Activated CD8-positive, alpha-beta memory T cell treated with anti-CD3 and anti-CD28 coated beads for 24 hours (primary cell): ENCODE measurements at regions not wholly inside any gene's neighbourhood (a gene's known extent, or its start where the extent isn't known, plus 50 kb on each side); places are given as distances from the start of the nearest gene placed in this dataset.

Experiments used
- DNase-seq: peaks from one replicate; pipeline ENCODE4 v3.0.0-alpha.2; 2020

DNA sequence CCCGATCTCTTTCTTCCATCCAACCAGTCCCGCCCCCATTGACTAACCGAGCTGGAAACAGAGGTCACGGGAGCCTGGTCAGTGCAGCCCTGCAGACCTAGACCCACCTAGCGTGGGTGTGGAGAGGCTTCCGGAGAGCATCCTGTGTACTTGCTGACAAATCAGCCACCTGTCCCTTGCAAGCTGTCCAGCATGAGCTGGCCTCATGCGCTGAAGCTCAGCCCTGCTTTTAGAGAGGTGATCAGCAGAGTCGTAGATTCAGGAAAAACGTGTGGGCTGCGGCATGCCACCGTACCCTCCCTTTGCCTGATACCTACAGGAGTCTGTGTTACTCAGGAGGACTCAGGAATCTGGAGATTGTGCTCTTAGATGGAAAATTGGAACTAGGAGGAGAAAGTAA lies 80.3 kb upstream of the UQCRFS1 start:
- no peak for DNase-seq

DNA sequence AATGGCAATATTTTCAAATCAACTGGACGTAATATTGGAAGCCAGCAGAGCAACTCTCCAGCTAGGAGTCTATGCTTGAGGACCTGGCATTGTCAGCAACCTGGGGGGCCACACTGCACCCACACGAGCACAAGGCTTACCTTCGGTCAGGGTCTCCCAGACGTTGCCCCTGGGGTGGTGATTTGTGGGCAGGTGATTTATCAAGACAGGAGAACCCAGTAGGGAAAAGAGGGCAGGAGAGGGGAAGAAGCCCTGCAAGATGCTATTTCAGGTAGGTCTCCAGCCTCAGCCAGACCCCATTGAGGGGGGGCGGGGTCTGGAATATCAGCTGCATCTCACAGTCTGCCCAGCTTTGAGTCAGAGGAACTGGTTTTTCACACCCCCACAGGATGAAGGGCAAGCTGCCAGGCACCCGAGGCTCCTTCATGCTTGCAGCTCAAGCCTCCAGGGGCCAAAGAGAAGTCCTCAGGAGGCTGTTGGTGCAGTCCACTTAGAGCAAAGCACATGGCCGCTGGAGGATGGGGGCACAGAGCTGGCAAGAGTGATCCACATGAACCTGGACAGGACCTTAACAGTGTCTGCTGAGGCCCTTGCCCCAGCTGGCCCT lies 80.9 kb upstream of the UQCRFS1 start:
- DNase-seq: no peak

DNA sequence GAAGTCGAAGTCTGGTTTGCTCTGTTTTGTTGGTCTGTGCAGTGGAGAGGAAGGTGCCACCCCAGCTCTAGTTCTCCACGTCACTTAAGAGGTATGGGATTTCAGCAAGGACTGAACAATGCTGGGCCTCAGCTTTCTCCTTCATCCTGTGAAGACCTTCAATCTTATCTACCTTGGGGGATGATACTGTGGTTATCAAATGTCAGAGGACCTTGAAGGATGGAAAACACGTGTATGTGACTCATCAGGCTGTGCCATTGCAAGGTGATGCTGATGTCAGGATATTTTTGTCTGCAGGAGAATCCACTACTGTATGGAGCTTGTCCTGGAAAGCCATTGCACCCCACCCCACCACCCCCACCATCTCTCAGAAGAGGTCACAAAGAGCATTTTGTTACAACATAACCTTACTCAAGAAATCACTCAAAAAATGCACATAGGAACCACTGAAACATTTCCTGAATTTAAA lies 81.4 kb upstream of the UQCRFS1 start:
- no peak for DNase-seq

DNA sequence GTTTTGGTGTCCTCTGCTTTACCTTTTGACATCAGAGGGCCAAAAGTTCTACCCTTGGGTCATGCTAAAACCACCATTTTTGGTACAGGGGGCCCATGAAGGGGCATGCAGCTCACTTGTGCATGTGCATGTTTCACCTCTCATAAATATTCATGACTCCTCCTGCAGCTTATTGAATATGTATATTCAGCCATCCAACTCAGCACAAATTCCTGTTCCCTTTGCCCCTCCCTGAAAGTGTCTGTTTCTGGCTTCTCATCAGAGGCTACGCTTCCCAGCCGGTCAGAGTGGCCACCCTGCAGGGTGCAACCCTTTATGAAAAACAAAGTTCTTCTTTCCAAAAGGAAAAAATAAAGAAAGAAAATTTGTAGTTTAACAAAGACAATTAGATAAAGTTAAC lies 82.3 kb upstream of the UQCRFS1 start:
- no peak for DNase-seq

DNA sequence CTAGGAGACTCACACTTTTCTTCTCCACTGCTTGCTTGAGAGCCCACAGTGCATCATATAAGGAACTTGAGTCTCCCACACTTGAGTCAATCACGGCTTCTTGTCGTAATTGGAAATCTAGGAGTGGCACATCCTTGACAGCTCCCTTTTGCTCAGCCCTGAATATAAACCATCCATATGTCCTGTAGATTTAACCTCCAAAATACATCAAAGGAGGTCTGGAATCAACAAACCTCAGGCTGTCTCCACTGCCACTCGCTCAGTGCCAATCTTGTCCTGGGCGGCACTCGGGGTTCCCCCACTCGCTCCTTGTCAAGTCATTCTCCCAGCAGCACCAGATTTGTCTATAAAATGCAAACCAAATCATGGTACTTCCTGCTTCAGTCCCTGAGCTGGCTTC lies 84.4 kb upstream of the UQCRFS1 start:
- DNase-seq: no peak

DNA sequence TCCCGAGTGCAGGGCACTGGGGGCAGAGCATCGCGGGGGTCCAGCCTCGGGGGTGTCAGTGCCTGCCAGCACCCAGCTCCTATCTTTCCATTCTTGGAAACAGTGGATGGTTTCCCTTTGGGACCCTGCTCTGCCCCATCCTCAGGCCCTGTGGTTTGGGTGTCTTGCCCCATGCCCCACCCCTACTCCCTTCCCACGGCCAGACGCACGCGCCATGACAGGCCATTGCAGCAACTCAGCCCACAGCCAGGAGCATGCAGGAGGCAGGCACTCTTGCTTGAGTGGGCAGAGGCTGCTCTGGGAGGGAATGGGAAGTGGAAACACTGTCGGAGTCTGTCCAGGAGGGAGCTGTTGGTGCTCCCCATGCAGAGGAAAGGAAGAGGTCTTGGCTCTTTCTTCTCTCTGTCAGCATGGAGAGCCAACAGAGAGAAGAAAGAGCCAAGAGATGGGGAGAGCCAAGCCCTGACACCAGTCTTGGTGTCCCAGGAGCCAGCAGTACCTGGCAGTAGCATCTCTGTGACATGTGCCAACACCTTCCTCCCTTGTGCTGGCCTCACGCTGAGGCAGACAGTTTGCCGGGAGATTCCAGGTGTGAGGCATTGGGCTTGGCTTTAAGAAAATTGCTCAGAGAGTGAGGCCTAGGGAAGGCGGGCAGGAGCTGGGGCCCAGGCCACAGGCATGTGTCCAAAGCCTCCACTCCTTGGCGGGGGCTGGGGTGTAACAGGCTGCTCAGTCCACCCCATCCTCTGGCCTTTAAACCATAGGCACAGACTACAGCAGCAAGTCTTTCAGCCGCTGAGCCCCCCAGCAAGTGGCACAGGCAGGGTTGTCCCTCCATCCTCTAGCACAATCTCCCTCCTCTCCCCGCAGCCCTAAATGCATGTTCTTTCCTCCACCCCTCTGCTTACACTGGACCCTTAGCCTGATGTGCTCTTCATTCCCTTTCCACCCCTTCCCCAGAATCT lies 86.7 kb upstream of the UQCRFS1 start:
- DNase-seq: no peak

DNA sequence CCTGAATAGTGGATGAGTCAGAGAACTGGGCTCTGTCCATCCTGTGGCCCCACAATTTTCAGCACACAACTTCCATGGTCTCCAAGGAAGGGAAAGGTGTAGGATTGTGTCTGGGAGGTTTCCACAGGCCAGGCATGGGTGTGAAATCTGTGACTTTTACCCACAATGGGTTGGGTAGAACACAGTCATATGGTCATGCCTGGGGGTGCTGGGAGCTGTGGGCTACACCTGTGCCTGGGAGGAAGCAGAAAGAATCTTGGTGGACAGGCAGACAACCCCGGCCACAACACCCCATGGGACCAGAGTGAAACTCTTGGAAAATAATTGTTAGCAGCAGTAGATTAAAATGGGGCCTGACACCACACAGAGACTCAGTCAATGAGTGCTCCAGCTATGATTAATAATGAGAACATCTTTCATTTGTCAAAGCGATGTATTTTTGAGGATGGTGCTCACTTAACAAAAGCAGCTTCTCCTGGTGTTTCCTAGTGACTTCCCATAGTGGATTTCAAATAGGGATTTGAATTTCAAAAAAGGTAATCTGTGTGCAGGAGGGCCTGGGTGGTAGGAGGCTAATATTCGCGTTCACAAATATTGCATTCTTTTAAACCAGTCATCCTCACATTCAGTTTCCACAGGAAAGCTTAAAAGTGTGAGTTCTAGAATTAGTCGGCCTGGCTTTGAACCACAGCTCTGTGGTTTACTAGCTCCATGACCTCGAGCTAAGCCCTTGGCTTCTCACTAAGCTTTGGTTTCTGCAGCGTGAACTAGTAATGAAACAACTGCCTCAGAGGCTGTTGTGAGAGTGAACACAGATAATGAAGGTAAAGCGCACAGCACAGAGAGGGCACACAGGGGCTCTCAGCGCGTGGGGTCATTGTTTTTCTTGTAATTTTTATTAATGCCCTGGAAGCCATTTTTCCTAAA lies 89.3 kb upstream of the UQCRFS1 start:
- DNase-seq: no peak

DNA sequence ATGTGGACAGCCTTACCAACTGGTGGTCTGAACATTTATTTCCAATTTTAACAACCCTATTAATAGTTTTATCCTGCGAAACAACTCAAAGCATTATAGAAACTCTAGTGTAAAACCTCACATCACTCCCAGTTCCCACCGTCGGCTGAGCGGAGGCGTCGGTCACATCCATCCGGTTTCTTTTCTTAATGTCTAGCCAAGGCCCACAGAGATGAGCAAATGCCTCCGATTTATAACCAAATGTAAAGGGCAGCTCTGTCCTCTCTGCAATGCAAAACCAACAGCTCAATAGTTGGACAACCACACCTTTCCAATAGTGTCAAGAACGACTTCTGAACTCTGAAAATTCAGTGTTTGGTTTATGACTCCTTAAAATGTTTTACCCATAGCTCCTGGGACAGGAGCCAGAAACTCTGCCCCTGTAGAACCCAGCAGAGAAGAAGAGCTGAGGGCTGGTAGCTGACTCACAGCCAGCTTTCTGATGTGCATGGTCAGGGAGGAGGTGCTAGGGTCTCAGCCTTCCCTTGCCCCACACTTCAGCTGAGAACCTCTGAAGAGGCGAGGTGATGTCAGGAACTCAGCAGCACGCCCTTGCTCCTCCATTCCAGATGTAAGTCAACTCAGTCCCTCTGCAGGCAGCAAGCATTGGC lies 90.2 kb upstream of the UQCRFS1 start:
- no peak for DNase-seq

DNA sequence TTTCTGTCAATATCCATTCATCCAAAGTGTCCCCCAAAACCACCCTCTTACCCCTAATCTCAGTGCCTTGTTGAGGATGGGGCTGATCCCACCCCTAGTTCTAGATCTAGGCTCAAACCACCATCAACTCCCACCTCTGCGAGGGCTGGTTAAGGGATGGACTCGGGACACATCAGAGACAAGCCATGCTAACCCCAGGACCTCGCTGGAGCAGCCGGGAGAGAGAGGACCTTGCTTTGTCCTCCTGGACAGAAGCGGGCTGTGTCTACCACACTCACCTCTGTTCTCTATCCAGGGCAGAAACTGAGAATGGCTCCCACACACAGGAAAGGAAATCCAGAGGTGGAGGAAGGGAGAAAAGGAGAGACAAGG lies 90.8 kb upstream of the UQCRFS1 start:
- DNase-seq: no peak

DNA sequence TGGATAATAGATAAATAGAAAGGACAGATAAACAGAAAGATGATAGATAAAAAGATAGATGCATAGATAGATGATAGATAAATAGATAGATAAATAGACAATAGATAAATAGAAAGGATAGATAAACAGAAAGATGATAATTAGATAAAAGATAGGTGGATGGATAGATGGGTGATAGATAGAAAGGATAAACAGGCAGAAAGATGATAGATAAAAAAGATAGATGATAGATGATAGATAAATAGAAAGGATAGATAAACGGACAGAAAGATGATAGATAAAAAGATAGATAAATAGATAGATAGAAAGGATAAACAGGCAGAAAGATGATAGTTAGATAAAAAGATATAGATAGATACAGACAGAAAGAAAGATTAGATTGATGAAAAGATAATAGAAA lies 92.3 kb upstream of the UQCRFS1 start:
- DNase-seq: no peak

DNA sequence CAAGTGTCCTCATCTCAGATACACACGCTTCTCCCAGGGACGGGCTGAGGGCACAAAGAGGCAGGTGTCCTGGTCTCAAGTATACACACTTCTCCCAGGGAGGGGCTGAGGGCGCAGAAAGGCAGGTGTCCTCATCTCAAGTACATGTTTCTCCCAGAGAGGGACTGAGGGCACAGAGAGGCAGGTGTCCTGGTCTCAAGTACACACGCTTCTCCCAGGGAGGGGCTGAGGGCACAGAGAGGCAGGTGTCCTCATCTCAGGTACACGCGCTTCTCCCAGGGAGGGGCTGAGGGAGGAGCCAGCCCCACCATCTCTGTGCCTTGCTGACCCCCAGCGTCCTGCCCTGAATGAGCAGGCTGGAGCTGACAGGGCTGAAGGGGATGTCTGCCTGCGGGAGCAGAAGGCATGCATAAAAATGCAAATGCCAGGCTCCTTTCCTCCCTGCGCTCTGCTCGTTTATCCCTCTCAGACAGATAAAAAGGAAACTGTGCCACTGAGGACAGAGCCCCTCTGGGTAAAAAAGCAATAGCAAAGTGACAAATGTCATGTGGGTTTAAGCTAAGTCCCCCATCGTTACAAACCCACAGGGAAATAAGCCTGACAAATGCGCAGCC lies 96.1 kb upstream of the UQCRFS1 start:
- DNase-seq: no peak

DNA sequence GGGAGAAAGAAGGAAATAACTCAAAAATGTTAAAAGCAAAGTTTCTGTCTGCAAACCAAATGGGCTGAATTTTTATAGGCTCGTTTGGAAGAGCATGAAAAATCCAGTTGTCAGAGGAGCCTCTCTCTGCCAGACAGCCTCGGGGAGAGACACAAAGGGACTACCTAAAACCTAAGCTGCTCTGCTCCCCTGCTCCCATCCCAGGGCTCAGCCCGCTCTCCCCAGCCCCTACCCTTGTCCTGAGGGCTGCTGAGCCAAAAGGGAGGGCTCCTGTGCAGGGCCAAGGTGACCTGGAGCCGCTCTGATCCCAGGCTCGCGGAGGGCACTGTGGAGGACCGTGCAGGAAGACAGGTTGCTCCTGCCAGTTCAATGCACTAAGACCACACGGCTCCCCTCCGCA lies 96.7 kb upstream of the UQCRFS1 start:
- DNase-seq: no peak

DNA sequence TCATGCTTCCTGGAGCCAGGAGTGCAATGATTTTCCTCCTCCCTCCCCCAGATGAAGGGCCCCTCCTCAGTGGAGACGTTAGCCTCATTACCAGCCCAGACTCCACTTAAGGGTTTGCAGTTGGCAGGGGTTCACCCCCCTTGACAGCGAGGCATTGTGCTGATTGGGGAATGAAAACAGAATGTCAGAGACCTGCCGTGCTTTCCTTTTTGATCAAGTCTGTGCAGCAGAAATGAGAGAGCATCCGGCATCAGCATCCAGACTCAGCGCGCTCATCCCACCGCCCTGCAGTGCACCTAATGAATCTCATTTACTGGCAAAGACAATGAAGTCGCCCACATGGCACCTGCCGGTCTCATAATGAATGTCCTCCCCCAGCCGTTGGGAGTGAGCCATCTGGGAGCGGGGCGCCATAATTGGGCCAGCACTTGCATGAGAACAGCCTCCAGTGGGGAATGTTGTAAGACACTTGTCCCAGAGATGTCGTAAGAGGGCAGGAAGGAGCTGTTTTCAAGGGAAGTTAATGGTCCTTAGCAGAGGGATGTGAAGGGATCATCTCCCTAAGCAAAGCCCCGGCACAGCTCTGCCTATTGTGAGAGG lies 98.3 kb upstream of the UQCRFS1 start:
- no peak for DNase-seq

DNA sequence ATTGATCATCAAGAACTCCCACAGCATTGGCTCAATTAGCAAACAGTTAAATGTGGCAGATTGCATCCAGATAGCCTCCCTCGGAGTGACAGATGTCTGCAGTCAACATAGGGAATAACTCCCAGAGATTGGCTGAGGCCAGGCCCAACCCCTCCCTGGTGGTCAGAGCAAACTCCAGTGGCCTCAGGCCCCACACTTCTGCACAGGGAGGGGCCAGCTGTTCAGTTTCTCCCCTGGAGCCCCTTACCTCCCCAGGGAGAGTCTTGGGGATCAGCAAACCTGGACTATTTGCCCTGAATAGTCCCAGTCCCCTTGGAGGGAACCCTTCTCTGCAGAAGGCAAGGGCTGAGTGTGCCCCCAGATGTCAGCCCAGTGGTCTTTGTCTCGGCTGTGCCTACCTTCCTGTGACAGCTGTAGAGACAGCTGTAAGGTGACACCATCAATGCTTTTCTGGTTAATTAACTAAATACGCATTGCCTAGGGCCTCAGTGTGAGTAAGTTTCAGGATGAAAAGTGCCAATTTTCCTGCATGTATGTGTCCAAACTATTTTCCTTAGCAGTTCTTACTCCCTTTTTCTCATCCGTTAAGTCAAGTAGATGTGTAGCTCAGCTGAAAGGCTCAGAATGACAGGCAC lies 102.7 kb upstream of the UQCRFS1 start:
- no peak for DNase-seq

DNA sequence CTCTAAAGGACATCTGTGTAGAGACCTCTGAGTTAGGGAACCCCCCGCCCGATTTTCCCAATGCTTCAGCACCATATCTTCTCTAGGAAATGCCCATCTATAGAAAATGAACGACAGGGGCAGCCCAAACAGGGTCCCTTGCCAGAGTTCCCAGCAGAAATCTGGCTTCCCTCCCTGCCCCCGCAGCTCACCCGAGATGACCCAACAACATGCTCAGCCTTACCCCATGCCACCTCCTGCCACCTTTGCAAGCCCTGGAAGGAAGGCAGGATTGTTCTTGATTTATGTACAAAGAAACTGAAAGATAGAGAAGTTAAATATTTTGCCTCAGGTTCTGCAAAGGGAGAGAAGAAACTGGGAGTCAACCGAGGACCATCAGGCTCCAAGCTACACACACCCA lies 105.6 kb upstream of the UQCRFS1 start:
- no peak for DNase-seq

DNA sequence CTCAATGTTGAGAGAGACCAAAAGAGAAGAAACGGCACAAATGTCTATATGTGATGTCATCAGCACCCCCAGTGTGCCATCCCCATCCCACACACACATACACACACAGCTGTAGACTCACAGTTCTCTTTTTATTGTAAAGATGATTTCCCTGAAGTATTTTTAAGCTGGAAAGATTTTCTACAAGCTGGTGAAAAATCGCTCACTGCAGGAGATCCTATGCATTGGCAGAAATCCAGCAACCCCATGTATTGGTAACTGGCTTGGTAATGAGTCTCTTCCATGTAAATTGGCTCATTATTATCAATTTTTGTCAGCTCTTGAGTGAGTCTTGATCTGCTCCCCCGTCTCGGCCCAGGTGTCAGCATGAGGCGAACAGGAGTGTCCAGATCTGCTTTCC lies 107.1 kb upstream of the UQCRFS1 start:
- no peak for DNase-seq

DNA sequence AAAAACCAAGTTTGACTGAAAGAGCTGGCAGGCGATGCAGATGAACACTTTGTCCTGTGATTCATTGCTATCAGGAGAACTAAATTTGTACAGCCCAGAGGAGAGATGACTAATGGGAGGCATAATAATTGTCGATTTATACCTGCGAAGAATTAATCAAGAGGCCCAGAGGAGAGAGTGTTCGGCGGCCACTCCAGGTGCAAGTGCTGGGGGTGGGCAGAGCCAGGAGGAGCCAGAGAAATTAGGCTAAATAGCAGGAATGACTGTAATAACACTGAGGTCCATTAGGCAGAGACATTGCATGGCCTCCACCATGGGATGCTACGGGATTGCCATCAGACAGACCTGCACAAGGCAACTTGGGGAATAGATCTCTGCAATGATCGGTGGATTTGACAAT lies 107.7 kb upstream of the UQCRFS1 start:
- DNase-seq: no peak

DNA sequence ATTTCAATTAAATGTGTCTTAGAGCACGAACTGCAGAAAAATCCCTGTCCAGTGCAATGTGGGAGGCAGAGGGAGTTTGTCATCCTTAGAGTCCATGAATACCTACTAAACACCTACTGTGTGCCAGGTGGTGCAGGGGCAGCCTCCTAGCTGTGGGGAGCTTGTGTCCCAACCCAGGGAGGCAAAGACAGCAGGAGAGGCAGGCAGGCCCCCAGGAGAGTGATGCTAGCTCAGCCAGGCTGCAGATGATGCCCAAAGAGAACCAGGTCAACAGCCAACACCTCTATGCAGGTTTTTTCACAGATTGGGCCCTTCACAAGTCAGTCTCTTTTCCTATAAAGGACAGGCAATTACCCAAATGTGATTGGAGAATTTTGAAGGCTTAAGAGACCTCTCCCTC lies 108.2 kb upstream of the UQCRFS1 start:
- no peak for DNase-seq

DNA sequence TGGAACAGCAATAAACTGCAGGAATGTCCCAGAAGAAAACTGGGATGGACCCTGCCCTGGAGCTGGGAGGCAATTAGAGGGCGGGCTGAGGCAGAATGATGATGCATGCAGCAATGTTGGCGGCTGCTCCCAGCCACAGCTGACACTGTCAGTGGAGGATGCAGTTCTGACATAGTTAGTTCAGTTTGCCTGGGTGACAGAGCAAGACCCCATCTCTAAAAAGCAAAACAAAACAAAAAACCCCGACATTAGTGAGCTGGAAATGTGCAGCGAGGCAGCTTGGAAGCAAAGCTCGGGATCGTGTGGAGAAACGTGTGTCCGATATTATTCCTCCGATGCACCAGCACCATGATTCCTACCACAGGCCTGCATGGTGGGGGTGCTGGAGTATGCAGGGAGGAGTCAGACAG lies 110.1 kb upstream of the UQCRFS1 start:
- DNase-seq: no peak

DNA sequence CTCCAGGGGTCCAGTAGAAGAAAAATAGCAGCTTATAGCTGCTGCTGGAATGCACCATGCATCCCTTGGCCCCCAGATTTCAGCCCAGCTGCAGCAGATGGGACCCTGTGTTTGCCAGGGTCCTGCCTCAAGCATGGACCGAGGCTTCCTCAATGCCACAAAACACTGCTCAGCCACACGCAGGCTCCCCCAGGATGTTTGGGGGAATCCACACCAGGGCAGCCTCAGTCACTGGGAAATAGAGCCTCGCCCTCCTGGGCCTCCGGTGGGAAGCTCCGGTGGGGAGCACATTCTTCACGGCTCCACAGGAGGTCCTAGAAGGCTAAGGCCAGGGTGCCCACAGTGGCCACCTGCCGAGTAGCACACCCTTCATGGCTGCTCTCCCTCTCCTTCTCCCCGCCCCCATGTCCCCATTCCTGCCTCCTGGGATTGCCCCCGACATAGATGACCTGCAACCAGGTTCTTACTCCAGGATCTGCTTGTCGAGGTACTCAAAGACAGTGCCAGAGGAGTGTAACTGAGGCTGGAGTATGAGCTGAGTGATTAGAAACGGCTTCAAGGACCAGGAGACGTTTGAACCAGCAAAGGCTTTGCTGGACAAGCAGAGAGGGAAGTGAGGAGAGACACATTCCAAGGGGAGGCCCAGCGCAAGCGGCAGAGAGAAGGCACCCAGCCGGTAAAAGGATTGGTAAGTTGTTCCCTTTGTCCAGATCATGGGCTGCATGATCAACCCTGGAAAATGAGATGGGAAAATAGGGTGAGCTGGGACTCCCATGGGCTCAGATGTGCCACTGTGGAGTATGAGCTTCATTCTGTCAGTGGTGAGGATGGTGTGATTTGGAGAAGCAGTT lies 110.7 kb upstream of the UQCRFS1 start:
- DNase-seq: no peak

DNA sequence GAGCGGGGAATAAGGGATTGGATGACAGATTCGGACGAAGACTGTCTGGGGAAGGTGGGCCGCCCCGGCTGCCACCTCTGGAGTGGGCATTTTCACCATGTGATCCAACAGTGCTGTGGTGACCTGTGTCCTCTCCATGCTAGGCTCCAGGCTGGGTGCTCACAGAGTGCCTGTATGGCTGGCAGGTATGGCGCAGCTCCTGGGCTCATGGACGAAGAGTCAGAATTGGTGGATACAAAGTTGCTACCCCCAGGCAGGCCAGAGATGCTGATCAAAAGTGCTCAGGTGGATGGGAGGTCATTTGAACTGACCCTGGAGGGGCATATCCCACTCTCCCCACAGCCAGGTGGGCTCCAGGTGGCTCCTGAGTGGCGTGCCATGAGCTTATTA lies 111.3 kb upstream of the UQCRFS1 start:
- no peak for DNase-seq
